A673 (cell line): ENCODE measurements at regions not wholly inside any gene's neighbourhood (a gene's known extent, or its start where the extent isn't known, plus 50 kb on each side); places are given as distances from the start of the nearest gene placed in this dataset.

ENCODE experiments used
- CTCF ChIP-seq: fragments of 300-800, 200-600 bp; sonication (generic); conservative IDR thresholded peaks from 2 replicates; pipeline ENCODE4 v1.5.1; 2017; ENCODE audit warnings: low read depth, mild to moderate bottlenecking, antibody characterized with exemption, low read length, moderate library complexity, mixed read lengths
- EZH2 ChIP-seq: fragments of 200-600 bp; sonication (generic); IDR thresholded peaks from 2 replicates; pipeline ENCODE4 v1.6.1; 2017; ENCODE audit warnings: borderline replicate concordance, low read depth, mild to moderate bottlenecking, mixed read lengths, antibody characterized with exemption, low read length; ENCODE audit not compliant: poor library complexity, severe bottlenecking

GRCh38 chr22:49108636-49109315, 718.9 kb downstream of the BRD1 start:
- TF ChIP-seq EZH2 (no peak), CTCF (no peak)
